Adipocyte (in vitro differentiated cells): ENCODE measurements at regions not wholly inside any gene's neighbourhood (a gene's known extent, or its start where the extent isn't known, plus 50 kb on each side); places are given as distances from the start of the nearest gene placed in this dataset.
A peak's percentile ranks its signal among the peaks of the same experiment; 100 is the strongest.
"Not testable (repeated sequence)": the region's sequence is repeated elsewhere in the genome, so short reads cannot be mapped to it uniquely, and the experiment has no call there.

ENCODE experiments used
- DNase-seq: peaks from one replicate; pipeline ENCODE4 v3.0.0-alpha.2; 2015; ENCODE audit warnings: low read depth
- H3K27me3 ChIP-seq: replicated peaks from 2 replicates; pipeline ENCODE4 v1.7.0; 2013; ENCODE audit warnings: mild to moderate bottlenecking, low read length, moderate library complexity; ENCODE audit not compliant: control insufficient read depth, insufficient read depth
- H3K36me3 ChIP-seq: 2 replicates; pipeline ENCODE4 v1.7.0; 2013; ENCODE audit warnings: low read length, mild to moderate bottlenecking, moderate library complexity; ENCODE audit not compliant: control insufficient read depth, insufficient read depth, severe bottlenecking
- H3K4me1 ChIP-seq: 2 replicates; pipeline ENCODE4 v1.7.0; 2013; ENCODE audit warnings: mild to moderate bottlenecking, low read length, moderate library complexity; ENCODE audit not compliant: control insufficient read depth, insufficient read depth
- H3K4me3 ChIP-seq: 2 replicates; pipeline ENCODE4 v1.7.0; 2013; ENCODE audit warnings: mild to moderate bottlenecking, low read length, moderate library complexity
- H3K9ac ChIP-seq: 2 replicates; pipeline ENCODE4 v1.7.0; 2013; ENCODE audit warnings: mild to moderate bottlenecking, low read length, moderate library complexity
- H3K9me3 ChIP-seq: 2 replicates; pipeline ENCODE4 v1.7.0; 2013; ENCODE audit warnings: mild to moderate bottlenecking, low read length, moderate library complexity; ENCODE audit not compliant: control insufficient read depth

- peaks cover 4% of the 10 kb centered on the region for H3K36me3 ChIP-seq
- H3K9ac ChIP-seq, result no peak overlapping the region
- no peaks in the 10 kb centered on the region for H3K4me1 ChIP-seq
- H3K27me3 ChIP-seq, result no peaks in the 10 kb centered on the region
- H3K9me3 ChIP-seq, result no peaks in the 10 kb centered on the region
- H3K4me3 ChIP-seq, result no peak overlapping the region
- DNase-seq, result no peak
These were observed 164.2 kb downstream of the FGF1 start for GRCh38 chr5:142521706-142522105.

GRCh38 chr5:142520885-142521284 is 165.0 kb downstream of the FGF1 start:
- H3K9ac ChIP-seq, result no peak overlapping the region
- no peaks in the 10 kb centered on the region for H3K27me3 ChIP-seq
- DNase-seq, result no peak
- H3K9me3 ChIP-seq, result no peaks in the 10 kb centered on the region
- H3K4me3 ChIP-seq, result no peak overlapping the region
- H3K4me1 ChIP-seq, result no peaks in the 10 kb centered on the region
- H3K36me3 ChIP-seq, result peaks cover 4% of the 10 kb centered on the region

- H3K27me3 ChIP-seq, H3K36me3 ChIP-seq, H3K9me3 ChIP-seq, H3K4me3 ChIP-seq, H3K4me1 ChIP-seq, H3K9ac ChIP-seq, DNase-seq: not testable (repeated sequence)
These were observed 166.0 kb downstream of the FGF1 start for GRCh38 chr5:142519913-142520312.

GRCh38 chr5:142517840-142518239 is 168.1 kb downstream of the FGF1 start:
- H3K36me3 ChIP-seq, result no peaks in the 10 kb centered on the region
- H3K27me3 ChIP-seq, result no peaks in the 10 kb centered on the region
- H3K4me3 ChIP-seq, result no peak overlapping the region
- peaks cover 8% of the 10 kb centered on the region for H3K4me1 ChIP-seq
- no peak for DNase-seq
- H3K9me3 ChIP-seq, result no peaks in the 10 kb centered on the region
- H3K9ac ChIP-seq, result no peak overlapping the region

GRCh38 chr5:142516732-142517131 is 169.2 kb downstream of the FGF1 start:
- H3K4me3 ChIP-seq, result no peak overlapping the region
- peaks cover 19% of the 10 kb centered on the region for H3K4me1 ChIP-seq
- no peaks in the 10 kb centered on the region for H3K27me3 ChIP-seq
- no peaks in the 10 kb centered on the region for H3K36me3 ChIP-seq
- DNase-seq, result no peak
- H3K9ac ChIP-seq, result no peak overlapping the region
- H3K9me3 ChIP-seq, result no peaks in the 10 kb centered on the region

GRCh38 chr5:142515036-142515435 is 170.9 kb downstream of the FGF1 start:
- H3K4me1 ChIP-seq, result peaks cover 25% of the 10 kb centered on the region
- H3K27me3 ChIP-seq, result no peaks in the 10 kb centered on the region
- H3K9me3 ChIP-seq, result no peaks in the 10 kb centered on the region
- no peak overlapping the region for H3K4me3 ChIP-seq
- H3K9ac ChIP-seq, result no peak overlapping the region
- H3K36me3 ChIP-seq, result peaks cover 3% of the 10 kb centered on the region
- DNase-seq, result no peak

- H3K4me1 ChIP-seq, result peaks cover 28% of the 10 kb centered on the region
- peaks cover 9% of the 10 kb centered on the region for H3K36me3 ChIP-seq
- DNase-seq, result no peak
- H3K9ac ChIP-seq, result no peak overlapping the region
- H3K27me3 ChIP-seq, result no peaks in the 10 kb centered on the region
- H3K9me3 ChIP-seq, result no peaks in the 10 kb centered on the region
- H3K4me3 ChIP-seq, result no peak overlapping the region
These were observed 171.7 kb downstream of the FGF1 start for GRCh38 chr5:142514196-142514595.

GRCh38 chr5:142512043-142513042 is 173.5 kb downstream of the FGF1 start:
- no peaks in the 10 kb centered on the region for H3K9me3 ChIP-seq
- H3K4me3 ChIP-seq, result peak overlapping the region; percentile 9
- H3K9ac ChIP-seq, result peak overlapping the region; percentile 76
- H3K27me3 ChIP-seq, result no peaks in the 10 kb centered on the region
- H3K4me1 ChIP-seq, result peaks cover 45% of the 10 kb centered on the region
- peaks cover 9% of the 10 kb centered on the region for H3K36me3 ChIP-seq
- DNase-seq, result peak; percentile 67

GRCh38 chr5:142511358-142511757 is 174.5 kb downstream of the FGF1 start:
- no peak for DNase-seq
- Histone ChIP-seq H3K4me3 (no peak overlapping the region), H3K36me3 (peaks cover 9% of the 10 kb centered on the region), H3K9me3 (no peaks in the 10 kb centered on the region), H3K27me3 (no peaks in the 10 kb centered on the region), H3K4me1 (peaks cover 55% of the 10 kb centered on the region), H3K9ac (peak overlapping the region; percentile 44)

GRCh38 chr5:142509026-142509425 is 176.9 kb downstream of the FGF1 start:
- DNase-seq, result no peak
- Histone ChIP-seq H3K4me3 (no peak overlapping the region), H3K4me1 (peaks cover 51% of the 10 kb centered on the region), H3K9me3 (no peaks in the 10 kb centered on the region), H3K27me3 (no peaks in the 10 kb centered on the region), H3K9ac (no peak overlapping the region), H3K36me3 (peaks cover 14% of the 10 kb centered on the region)

- DNase-seq, result no peak
- Histone ChIP-seq H3K9ac (no peak overlapping the region), H3K27me3 (no peaks in the 10 kb centered on the region), H3K4me1 (peaks cover 51% of the 10 kb centered on the region), H3K9me3 (no peaks in the 10 kb centered on the region), H3K36me3 (peaks cover 14% of the 10 kb centered on the region), H3K4me3 (no peak overlapping the region)
These were observed 177.3 kb downstream of the FGF1 start for GRCh38 chr5:142508591-142508990.
